ENCODE measurements at regions not wholly inside any gene's neighbourhood (a gene's known extent, or its start where the extent isn't known, plus 50 kb on each side); places are given as distances from the start of the nearest gene placed in this dataset.
"Not testable (repeated sequence)": the region's sequence is repeated elsewhere in the genome, so short reads cannot be mapped to it uniquely, and the experiment has no call there.

DNA sequence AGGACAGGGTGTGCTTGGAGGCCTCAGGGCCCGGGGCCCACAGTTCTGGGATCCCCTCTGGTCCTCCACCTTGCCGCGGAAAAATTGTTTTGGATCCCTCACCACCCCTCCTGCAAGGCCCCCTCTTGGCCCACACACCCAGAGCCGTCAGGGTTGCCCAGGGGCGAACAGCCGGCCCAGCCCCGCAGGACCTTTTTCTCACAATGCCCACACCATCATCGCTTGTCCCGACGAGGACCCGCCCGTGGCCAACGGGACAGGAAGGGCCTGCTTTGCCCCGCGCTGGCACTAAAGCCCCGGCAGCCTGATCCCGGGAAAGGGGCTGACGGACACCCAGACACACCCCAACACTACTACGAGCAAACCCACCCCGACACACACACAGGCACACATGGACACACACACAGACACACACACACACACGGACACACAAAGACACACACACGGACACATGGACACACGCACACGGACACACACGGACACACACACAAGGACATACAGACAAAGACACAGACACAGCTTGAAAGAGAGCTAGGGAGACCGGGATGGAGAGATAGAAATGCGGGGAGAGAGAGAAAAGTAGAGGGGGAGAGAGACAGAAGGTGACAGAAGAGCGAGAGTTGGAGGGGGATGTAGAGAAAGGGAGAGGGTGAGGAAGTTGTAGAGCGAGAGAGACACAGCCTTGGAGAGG is 1493.5 kb upstream of the DEFB115 start:
- DNase-seq (ENCODE audit: low read depth in 2 of 2), result no peak

DNA sequence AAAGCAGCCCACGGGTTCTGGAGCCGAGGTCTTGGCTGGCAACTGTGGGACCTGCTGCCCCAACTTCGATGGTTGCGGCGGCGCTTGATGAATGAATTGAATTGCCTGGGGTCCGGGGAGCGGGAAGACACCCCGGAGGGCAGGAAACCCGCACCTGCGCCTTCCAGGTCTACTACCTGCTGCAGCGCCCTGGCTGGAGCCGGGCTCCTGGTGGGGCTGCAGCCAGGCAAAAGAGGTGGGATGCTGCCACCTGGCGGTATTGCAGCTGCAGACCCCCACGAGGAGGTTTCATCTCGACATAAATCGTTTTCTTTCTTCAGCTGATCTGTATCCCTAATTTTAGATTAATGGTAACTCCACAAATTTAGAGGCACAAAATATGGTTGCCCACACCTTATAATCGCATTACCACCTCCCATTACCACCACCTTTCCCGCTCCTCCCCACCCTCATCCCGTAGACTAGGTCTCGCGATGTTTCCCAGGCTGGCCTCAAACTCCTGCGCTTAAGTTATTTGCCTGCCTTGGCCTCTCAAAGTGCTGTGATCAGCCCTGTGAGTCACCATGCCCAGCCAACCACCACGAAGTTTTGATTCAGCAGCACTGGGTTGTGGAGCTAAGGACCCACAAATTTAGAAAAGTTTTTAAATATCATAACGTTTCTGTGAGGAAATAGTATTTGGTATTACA is 1492.4 kb upstream of the DEFB115 start:
- DNase-seq (ENCODE audit: low read depth in 2 of 2), result peak in 1 of 2 donors; percentile 10

DNA sequence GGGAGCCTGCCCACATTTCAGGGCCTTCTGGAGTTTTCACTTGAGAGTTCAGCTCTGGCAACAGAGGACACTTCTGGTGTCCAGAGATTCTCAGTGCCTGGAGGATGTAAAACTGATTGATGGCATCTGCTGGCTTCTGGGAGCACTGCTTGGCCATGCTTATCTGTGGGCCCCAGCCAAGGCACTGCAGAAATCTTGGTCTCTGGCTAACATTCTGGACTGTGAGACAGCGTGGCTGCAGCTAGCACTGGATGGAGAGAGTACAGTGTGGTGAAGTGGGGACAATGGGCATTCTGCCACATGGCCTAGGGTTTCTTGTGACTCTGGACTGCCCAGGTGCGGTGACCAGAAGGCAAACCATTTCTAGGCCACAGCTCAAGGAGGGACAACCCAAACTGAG is 1479.4 kb upstream of the DEFB115 start:
- not testable (repeated sequence) for DNase-seq (ENCODE audit: low read depth in 2 of 2)

DNA sequence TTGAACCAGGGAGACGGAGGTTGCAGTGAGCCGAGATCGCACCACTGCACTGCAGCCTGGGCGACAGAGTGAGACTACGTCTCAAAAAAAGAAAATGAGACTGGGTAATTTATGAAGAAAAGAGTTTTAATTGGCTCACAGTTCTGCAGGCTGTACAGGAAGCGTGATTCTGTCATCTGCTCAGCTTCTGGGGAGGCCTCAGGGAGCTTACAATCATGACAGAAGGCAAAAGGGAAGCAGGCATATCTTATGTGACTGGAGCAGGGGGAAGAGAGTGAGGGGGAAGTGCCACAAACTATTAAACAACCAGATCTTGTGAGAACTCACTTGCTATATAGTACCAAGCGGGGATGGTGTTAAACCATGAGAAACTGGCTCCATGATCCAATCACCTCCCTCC is 1476.2 kb upstream of the DEFB115 start:
- not testable (repeated sequence) for DNase-seq (ENCODE audit: low read depth in 2 of 2)

DNA sequence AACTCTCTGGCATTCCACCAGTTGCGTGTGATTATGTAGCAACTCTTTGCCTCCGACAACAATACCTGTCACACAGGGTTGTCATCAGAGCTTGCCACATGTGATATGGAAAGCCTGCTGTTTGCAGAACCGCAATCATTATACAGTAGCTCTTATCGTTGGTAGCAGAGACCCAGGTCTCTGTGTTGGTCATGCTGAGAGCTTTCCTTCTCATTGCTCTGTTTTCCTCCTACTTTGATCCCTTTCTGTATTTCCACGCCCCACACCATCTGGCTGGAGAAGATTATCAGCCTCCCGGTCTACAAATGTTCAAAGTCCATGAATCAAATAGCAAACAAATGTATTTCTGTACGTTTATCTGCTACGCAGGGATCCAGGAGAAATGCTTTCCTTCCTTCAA is 1475.6 kb upstream of the DEFB115 start:
- not testable (repeated sequence) for DNase-seq (ENCODE audit: low read depth in 2 of 2)

DNA sequence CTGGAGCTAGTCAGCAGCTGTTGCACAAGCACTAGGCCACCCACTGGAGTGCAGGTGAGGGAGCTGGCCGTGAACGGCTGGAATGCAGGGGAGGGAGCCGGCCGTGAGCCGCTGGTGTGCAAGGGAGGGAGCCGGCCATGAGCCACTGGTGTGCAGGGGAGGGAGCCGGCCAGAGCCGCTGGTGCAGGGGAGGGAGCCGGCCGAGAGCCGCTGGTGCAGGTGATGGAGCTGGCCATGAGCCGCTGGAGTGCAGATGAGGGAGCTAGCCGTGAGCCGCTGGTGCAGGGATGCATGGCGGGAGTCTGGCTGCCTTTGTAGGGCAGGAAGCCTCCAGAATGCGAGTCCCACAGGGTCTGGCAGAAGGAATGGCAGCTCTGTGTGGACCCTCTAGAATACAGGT is 1470.0 kb upstream of the DEFB115 start:
- DNase-seq (ENCODE audit: low read depth in 2 of 2), result not testable (repeated sequence)

DNA sequence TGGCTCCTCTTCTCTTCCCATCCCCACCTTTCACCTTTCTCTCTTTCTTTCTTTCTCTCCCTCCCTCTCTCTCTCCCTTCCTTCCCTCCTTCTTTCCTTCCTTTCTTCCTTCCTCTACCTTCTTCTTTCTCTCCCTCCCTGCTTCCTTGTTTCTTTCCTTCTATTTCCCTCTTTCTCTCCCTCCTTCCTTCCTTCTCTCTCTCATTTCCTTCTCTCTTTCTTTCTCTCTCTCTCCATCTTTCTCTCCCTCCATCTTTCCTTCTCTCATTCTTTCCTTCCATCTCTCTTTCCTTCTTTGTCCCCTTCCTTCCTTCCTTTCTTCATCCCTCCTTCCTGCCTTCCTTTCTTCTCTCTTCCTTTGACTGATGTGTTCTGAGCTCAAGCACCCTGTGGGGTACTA is 1467.0 kb upstream of the DEFB115 start:
- no peak for DNase-seq (ENCODE audit: low read depth in 2 of 2)

DNA sequence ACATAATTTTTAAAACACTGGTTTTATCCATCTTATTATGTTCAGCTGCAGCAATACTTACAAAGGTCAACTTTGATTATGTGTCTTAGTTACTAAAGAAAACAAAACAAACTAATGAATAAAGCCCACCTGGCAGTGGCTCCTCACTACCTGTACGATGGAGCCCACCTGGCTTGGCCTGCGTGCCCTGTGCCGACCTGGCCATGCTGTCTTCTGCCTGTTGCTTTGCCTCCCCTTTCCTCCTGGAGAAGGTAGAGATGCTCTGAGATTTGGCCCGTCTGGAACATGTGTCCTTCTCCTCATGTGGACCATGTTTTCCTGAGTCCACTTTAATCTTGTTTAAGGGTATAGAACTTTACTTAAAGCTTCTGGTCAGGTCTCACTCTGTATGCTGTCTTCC is 1426.0 kb upstream of the DEFB115 start:
- DNase-seq (ENCODE audit: low read depth in 2 of 2), result not testable (repeated sequence)

DNA sequence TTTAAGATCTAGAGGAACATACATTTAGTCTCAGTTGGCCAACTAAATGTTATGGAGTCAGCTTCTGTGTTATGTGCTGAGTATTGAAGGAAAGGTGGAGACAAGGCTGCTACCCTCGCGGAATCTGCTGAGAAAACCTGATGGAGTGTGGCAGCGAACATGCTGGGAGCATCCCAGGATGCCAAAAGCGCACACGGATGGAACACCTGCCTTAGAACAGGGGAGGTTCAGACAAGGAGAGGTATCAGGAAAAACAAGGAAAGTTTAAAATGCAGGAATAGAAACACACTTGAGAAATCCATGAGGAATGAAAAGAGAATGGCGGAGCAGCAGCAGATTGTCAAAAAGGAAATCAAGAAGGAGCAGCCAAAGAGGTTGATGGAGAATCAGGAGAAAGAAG is 1389.5 kb upstream of the DEFB115 start:
- DNase-seq (ENCODE audit: low read depth in 2 of 2), result not testable (repeated sequence)

DNA sequence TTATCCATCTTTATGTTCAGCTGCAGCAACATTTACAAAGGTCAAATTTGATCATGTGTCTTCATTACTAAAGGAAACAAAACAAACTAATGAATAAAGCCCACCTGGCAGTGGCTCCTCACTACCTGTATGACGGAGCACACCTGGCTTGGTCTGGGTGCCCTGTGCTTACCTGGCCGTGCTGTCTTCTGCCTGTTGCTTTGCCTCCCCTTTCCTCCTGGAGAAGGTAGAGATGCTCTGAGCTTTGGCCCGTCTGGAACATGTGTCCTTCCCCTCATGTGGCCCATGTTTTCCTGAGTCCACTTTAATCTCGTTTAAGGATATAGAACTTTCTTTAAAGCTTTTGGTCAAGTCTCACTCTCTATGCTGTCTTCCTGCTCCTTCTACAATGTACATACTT is 1388.8 kb upstream of the DEFB115 start:
- DNase-seq (ENCODE audit: low read depth in 2 of 2), result not testable (repeated sequence)

DNA sequence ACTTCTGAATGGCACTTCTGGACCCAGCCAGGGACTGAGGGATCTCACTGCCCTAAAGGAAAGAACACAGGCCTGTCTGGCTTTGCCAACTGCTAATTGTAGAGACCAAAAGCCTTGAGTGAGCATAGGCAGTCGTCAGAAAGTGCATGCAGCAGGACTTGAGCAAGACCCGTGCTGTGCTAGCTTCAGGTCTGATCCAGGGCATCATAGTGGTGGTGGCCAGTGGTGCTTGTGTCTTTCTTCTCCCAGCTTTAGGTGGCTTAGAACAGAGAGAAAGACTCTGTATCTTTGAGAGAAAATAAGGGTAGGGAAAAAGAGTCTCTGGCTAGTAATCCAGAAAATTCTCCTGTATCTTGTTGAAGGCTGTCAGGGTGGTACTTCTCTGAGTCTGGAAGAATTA is 1385.6 kb upstream of the DEFB115 start:
- not testable (repeated sequence) for DNase-seq (ENCODE audit: low read depth in 2 of 2)

DNA sequence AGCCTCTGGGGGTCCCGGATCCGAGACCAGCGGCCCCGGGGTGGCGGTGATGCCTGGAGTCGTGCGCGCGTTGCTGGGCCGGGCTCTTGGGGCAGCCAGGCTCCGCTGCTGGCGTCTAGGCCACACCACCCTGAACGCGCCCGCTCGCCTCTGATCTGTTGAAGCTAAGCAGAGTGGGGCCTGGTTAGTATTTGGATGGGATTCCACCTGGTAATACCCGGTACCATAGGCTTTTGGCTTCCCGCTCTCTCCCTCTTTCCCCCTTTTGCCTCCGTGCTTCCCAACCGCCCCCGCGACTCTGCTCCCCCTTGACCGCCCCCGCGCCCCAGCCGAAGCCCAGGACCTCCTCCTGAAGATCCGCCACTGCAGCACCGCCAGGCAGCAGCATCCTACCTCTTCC is 1383.5 kb upstream of the DEFB115 start:
- DNase-seq (ENCODE audit: low read depth in 2 of 2), result peak; percentile 16 to 18

DNA sequence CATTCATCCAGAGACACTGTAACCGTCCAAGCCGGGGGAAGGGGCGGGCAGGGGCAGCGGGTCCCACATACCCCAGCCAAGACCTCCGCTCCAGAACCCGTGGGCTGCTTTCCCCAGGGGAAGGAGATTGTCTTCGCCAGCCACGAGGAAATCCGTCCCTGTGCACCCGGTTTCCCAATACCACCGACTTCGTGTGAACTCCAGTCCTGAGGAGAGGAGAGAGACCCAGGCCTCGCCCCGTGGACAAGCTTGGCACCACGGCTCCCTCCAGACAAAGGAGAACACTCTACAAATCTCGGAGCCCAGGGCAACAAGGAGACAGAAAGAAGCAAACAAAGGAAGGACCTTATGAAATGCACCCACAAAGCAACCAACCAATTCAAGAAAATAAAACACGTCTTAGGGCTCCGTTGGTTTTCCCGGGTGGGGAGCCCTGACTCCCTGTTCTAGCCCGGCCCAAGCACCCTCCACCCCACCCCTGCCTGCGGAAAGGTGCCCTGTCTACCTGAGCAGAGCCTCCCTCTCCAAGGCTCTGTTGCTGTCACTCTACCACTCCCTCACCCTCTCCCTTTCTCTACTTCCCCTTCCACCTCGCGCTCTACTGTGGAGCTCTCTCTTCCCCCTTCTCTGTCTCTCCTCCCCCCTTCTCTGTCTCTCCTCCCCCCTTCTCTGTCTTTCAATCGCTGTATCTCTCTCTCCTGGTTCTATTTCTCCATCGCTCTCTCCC is 1382.8 kb upstream of the DEFB115 start:
- no peak for DNase-seq (ENCODE audit: low read depth in 2 of 2)

DNA sequence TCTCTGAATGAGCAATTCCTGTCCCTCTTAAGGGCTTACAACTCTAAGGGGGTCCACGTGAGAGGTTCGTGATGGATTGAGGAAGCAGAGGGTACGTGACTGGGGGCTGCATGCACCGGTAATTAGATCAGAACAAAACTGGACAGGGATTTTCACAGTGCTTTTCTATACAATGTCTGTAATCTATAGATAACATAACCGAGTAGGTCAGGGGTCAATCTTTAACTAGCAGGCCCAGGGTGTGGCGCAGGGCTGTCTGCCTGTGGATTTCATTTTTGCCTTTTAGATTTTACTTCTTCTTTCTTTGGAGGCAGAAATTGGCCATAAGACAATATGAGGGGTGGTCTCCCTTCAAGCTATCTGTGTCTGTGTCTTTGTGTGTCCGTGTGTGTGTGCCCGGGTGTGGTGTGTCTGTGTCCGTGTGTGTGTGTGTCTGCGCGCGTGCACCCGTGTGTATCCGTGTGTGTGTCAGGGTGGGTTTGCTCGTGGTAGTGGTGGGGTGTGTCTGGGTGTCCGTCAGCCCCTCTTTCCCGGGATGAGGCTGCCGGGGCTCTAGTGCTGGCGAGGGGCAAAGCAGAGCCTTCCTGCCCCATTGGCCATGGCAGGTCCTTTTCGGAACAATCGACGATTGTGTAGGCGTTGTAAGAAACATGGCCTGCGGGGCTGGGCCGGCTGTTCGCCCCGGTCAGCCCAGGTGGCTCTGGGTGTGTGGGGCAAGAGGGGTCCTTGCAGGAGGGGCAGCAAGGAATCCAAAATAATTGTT is 1382.0 kb upstream of the DEFB115 start:
- DNase-seq (ENCODE audit: low read depth in 2 of 2), result not testable (repeated sequence)

DNA sequence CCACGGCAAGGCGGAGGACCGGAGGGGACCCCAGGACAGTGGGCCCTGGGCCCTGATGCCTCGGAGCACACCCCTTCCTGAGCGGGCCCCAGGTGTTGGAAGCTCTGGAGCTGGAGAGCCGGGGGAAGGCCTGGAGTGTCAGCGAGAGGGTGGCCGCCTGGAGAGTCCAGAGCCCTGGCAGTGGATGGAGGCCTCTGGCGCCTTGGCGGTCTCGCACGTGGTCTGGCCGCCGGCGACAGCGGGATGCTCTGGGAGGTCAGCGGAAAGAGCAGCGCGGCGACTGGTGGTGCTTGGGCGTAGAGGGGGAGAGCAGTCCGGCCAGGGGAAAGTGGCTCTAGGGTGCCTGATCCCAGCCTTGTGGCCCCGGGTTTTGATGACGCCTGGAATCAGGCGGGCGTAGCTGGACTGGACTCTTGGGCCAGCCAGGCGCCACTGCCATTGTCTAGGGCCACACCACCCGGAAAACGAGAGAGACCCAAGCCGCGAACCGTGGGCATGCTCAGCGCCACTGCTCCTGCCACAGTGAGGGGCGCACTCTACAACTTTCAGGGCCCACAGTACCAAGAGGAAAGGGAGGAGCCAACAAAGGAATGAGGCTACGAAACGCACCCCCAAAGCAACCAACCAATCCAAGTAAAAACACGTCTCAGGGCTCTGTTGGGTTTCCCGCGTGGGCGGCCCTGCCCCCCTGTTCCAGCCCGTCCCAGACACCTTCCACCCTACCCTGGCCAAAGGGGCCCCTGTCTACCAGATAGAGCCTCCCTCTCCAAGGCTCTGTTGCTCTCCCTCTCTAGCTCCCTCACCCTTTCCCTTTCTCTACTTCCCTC is 1381.2 kb upstream of the DEFB115 start:
- DNase-seq (ENCODE audit: low read depth in 2 of 2), result not testable (repeated sequence)

DNA sequence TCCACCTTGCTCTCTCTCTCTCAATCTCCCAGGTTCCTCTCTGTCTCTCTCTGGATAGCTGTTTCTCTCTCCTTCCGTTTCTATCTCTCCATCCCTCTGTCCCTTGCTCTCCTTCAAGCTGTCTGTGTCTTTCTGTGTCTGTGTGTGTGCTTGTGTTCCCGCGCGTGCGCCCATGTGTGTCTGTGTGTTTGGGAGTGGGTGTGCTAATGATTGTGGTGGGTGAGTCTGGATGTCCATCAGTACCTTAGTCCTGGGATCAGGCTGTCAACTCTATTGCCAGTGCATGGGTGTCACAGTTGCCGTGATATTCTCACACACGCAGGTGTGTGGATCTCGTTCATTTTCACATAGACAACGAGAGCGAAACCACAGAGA is 1380.6 kb upstream of the DEFB115 start:
- no peak for DNase-seq (ENCODE audit: low read depth in 2 of 2)

DNA sequence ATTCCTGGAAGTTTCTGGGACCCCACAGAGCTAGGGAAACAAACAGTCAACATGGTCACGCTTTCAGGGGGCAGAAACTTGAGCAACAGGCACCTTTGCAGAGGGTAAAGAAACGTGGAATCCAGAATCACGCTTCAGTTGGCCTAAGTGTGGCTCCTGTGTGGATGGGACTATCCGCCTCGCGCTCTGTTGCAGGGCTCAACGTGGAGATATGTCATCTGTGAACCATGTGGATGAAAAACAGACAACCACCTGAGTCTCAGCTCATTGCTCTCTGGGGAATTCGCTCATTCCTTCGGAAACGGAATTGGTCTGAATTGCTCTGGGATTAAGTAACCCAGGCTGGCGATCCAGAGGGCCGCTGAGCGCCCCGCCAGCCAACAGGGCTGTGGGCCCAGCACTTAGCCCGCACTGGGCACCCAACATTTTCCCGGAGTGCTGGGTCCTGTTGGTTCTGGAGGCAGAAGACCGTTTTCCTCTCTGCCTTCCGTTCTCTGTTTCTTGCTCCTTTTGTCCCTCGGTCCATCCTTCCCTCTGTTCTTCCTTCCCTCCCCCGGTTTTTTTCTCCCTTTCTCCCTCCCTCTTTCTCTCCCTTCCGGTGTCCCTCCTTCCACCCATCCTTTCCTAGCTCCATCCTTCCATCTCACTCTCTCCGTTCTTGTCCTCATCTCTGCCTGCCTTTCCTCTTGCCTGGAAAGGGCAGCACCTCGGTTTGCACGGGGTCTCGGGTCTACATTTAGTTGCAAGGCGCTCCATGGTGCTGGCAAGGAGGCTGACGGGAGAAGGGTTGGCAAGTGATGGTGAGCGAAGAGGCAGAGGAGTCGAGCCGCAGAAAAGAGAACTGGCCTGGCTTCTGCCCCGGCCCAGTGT is 1379.8 kb upstream of the DEFB115 start:
- not testable (repeated sequence) for DNase-seq (ENCODE audit: low read depth in 2 of 2)

DNA sequence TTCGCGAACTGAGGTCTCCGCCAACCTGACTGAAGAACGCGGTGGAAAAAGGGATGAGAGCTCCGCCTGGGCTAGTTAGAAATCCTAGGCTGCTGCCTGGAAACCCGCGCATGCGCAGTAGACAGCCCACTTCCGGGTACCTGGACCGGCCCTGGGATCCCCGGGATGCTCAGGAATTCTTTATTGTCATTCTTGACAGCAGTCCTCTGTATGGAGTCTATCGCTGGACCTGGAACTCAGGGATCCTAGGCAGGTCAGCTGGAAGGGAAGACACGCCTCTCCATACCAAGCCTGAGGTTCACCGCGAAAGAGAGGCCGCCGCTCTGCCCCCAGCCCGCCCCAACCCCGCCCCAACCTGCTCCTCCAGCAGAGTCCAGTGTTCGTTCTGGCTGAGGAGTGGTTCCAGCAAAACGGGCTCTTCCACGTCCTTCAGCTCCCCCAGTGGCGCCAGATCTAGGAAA is 1379.2 kb upstream of the DEFB115 start:
- no peak for DNase-seq (ENCODE audit: low read depth in 2 of 2)

DNA sequence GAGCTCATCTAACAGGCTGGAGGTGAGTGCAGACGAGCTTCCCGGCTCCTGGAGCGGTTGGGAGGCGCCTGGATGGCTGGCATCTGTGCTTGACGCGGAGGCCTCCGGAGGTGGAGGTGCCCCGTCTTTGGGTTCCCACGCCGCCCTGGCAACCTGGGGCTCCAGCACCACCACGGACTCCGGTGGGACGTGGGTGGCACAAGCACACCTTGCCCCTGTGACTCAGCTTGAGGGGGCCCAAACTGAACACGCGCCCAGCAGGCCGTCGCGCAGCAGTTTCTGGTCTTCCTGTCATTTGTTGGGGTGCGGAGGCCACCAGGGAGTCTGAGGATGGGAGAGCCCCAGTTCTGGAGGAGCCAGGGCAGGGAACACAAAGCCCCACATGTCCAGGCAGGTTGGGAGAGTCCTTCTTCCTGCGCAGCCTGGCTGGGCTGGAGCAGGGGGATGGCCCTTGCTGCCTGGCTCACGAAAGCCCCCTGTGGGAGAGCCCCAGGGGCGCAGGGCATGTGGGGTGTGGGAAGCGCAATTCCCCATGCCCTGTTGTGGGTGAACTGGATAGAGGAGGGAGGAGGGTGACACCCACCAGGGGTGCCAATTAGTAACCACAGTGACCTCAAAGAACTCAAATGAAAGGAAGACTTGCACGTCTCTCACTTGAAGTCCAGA is 1378.6 kb upstream of the DEFB115 start:
- no peak for DNase-seq (ENCODE audit: low read depth in 2 of 2)

DNA sequence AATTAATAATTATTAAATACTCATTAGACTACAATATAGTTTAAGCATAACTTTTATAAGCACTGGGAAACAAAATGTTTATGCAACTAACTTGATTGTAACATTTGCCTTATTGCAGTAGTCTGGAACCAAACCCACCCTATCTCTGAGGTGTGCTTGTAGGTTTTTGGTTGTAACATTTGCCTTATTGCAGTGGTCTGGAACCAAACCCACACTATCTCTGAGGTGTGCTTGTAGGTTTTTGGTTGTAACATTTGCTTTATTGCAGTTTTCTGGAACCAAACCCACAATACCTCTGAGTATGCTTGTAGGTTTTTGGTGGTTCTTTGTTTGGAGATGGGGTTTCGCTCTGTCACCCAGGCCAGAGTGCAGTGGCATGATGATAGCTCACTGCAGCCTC is 1376.4 kb upstream of the DEFB115 start:
- DNase-seq (ENCODE audit: low read depth in 2 of 2), result not testable (repeated sequence)
